Esophagus muscularis mucosa (tissue), 4 donors: ENCODE measurements at regions not wholly inside any gene's neighbourhood (a gene's known extent, or its start where the extent isn't known, plus 50 kb on each side); places are given as distances from the start of the nearest gene placed in this dataset.

Experiments used
- DNase-seq: peaks from one replicate; pipeline ENCODE4 v3.0.0-alpha.2; 2017; ENCODE audit errors: extremely low spot score
- H3K27ac ChIP-seq, 4 donors: fragments of 200-600 bp; sonication (generic); replicated peaks in 1 of 4; 1 replicate in 3 of 4; 2 replicates in 1 of 4; pipeline ENCODE4 v1.5.1; 2016 to 2019; ENCODE audit warnings: mild to moderate bottlenecking in 1 of 4
- H3K27me3 ChIP-seq, 4 donors: fragments of 200-600 bp; sonication (generic); one replicate each; pipeline versions ENCODE4 v1.5.1 to v1.6.0; 2016 to 2019
- H3K36me3 ChIP-seq, 4 donors: fragments of 200-600 bp; sonication (generic); one replicate each; pipeline ENCODE4 v1.5.1; 2016 to 2019
- H3K4me1 ChIP-seq, 4 donors: fragments of 200-600 bp; sonication (generic); one replicate each; pipeline ENCODE4 v1.5.1; 2016 to 2019
- H3K4me3 ChIP-seq, 4 donors: fragments of 200-600 bp; sonication (generic); 1 replicate in 2 of 4; 2 replicates in 2 of 4; pipeline ENCODE4 v1.5.1; 2016 to 2019; ENCODE audit warnings: mild to moderate bottlenecking in 4 of 4, moderate library complexity in 1 of 4
- H3K9me3 ChIP-seq, 4 donors: fragments of 200-600 bp; sonication (generic); 1 replicate in 3 of 4; 2 replicates in 1 of 4; pipeline ENCODE4 v1.5.1; 2016 to 2019
- EP300 ChIP-seq: sonication (generic); formaldehyde crosslinking; IDR thresholded peaks from one replicate; pipeline ENCODE4 v1.6.1; 2017; ENCODE audit warnings: antibody characterized with exemption
- POLR2A ChIP-seq: fragments of 450-650 bp; IDR thresholded peaks from one replicate; pipeline ENCODE4 v1.6.1; 2017; ENCODE audit warnings: antibody characterized with exemption, moderate library complexity, mild to moderate bottlenecking, low read depth
- POLR2AphosphoS5 ChIP-seq, 2 donors: sonication (generic); formaldehyde crosslinking; IDR thresholded peaks; one replicate each; pipeline ENCODE4 v1.6.1; 2017; ENCODE audit warnings: antibody characterized with exemption in 2 of 2
- WGBS: methylation state at CpG from one replicate; pipeline ENCODE4 v1.1.5; 2018; 5-methylcytosine and 5-hydroxymethylcytosine counted together
- intact Hi-C: fragments of 100-400 bp; cut with DNase I; formaldehyde crosslinking; loops from one replicate; pipeline ENCODE4 v1.15.1; 2023
- TF ChIP-seq, protein P1 (sequence below), 3 experiments: fragments of 200-600 bp in 2 of 3; fragments of 450-650 bp in 1 of 3; sonication (generic) in 2 of 3; IDR thresholded peaks; one replicate each; pipeline ENCODE4 v1.5.1; 2017 to 2019; ENCODE audit warnings: antibody characterized with exemption in 3 of 3, mild to moderate bottlenecking in 2 of 3, moderate library complexity in 1 of 3

DNA sequence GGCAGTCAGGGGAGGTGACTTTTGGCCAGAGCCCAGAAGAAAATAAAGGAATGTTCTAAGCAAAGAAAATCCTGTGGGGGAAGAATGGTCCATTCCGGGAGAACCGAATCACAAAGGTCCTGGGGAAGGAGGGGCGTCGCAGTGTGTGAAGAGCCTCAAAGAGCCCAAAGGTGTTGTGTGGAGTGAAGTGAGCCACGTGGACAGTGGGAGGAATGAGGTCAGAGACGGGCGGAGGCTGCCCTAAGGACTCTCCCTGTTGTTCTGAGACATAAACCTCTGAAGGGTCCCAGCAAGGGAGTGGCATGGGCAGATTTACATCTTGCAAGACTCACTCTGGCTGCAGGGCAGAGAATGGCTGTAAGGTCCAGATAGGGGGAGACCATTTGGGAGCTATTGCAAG lies 91.3 kb upstream of the SEC11C start:
- no peak for DNase-seq
- Histone ChIP-seq H3K4me3 (no peak overlapping the region), H3K36me3 (no peaks in the 10 kb centered on the region), H3K9me3 (no peaks in the 10 kb centered on the region), H3K27me3 (peaks cover 0 to 12% (median 0%) of the 10 kb centered on the region in 4 donors), H3K27ac (no peak overlapping the region), H3K4me1 (no peaks in the 10 kb centered on the region)
- WGBS, result 68% methylated on average over 7 of the region's 7 CpGs
- TF ChIP-seq, protein P1, sequence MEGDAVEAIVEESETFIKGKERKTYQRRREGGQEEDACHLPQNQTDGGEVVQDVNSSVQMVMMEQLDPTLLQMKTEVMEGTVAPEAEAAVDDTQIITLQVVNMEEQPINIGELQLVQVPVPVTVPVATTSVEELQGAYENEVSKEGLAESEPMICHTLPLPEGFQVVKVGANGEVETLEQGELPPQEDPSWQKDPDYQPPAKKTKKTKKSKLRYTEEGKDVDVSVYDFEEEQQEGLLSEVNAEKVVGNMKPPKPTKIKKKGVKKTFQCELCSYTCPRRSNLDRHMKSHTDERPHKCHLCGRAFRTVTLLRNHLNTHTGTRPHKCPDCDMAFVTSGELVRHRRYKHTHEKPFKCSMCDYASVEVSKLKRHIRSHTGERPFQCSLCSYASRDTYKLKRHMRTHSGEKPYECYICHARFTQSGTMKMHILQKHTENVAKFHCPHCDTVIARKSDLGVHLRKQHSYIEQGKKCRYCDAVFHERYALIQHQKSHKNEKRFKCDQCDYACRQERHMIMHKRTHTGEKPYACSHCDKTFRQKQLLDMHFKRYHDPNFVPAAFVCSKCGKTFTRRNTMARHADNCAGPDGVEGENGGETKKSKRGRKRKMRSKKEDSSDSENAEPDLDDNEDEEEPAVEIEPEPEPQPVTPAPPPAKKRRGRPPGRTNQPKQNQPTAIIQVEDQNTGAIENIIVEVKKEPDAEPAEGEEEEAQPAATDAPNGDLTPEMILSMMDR (IDR thresholded peaks at IDR 0.05), result no peak
- TF ChIP-seq POLR2AphosphoS5 (IDR thresholded peaks at IDR 0.05), result no peak
- no peak for TF ChIP-seq POLR2A
- TF ChIP-seq EP300, result no peak
- intact Hi-C loops, result no loop called here

DNA sequence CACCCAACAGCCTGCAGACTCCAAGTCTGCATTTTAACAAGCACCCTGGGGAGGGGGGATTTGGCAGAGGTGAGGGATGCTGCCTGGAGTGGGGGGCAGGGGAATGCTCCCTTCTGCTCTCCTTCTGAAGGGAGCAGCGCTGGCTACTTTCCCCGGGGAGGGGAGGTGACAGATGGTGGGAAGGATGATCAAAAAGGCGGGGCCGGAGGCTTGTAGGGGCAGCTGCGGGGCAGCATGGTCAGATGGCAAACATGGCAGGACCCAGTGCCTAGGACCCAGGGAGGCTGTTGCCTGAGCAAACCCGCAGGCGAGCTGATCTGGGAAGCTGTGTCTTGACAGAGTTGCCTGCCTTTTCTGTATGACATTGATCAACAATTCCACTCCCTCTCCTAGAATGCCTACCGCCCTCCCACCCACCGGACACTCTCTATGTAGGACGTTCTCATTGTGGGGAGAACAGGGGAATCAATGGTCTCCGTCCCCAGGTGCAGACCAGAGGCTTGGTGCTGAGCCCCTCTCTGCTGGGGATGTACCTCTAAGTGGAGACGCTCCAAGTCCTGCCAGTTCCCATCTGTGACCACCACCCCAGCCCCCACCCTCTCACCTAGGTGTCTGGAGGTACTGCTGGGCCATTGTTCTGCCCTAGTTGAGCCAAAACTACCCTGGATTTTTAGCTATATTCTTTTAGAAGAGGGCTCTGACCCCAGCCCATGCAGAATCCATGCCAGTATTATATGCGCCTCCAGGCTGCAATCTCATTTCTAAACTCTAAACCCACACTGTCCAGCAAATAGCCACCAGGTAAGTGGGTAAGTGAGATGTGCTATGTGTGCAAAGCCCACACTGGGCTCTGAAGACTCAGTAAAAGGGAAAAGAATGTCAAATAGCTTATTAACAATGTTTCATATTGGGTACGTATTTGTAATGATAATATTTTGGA lies 89.7 kb upstream of the SEC11C start:
- TF ChIP-seq, protein P1 (IDR thresholded peaks at IDR 0.05), result no peak
- no peak for TF ChIP-seq POLR2AphosphoS5 (IDR thresholded peaks at IDR 0.05)
- no peak for TF ChIP-seq POLR2A
- no peak for TF ChIP-seq EP300
- H3K4me3 ChIP-seq, result no peak overlapping the region
- no peak overlapping the region for H3K27ac ChIP-seq
- peaks cover 0 to 12% (median 0%) of the 10 kb centered on the region in 4 donors for H3K27me3 ChIP-seq
- intact Hi-C loops, result no loop called here
- no peaks in the 10 kb centered on the region for H3K36me3 ChIP-seq
- whole genome bisulfite sequencing, result 58% methylated on average over 14 of the region's 14 CpGs
- peaks cover 0 to 4% (median 0%) of the 10 kb centered on the region in 4 donors for H3K4me1 ChIP-seq
- no peak for DNase-seq
- no peaks in the 10 kb centered on the region for H3K9me3 ChIP-seq

DNA sequence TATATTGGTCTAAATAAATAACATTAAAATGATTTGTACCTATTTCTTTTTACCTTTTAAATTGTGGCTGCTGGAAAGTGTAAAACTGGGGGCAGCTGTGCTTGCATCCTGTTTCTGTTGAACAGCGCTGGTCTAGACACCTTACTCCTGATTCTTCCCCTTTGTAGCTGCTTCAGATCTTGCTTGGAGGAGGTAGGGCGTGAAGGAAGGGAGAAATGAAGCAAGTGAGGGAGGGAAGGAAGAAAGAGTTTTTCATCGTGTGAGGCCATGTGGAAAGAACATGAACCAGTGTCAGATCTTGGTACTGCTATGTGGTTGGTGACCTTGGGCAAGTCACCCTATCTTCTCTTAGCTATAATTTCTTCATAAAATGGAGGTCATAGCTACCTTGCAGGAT lies 89.0 kb upstream of the SEC11C start:
- DNase-seq, result no peak
- intact Hi-C loops, result no loop called here
- 86% methylated on average over 3 of the region's 3 CpGs for WGBS
- no peak overlapping the region for H3K27ac ChIP-seq
- H3K36me3 ChIP-seq, result no peaks in the 10 kb centered on the region
- TF ChIP-seq, protein P1 (IDR thresholded peaks at IDR 0.05), result no peak
- TF ChIP-seq POLR2AphosphoS5 (IDR thresholded peaks at IDR 0.05) (no peak), EP300 (no peak), POLR2A (no peak)
- peaks cover 0 to 4% (median 0%) of the 10 kb centered on the region in 4 donors for H3K4me1 ChIP-seq
- H3K27me3 ChIP-seq, result peaks cover 0 to 12% (median 0%) of the 10 kb centered on the region in 4 donors
- H3K4me3 ChIP-seq, result no peak overlapping the region
- H3K9me3 ChIP-seq, result no peaks in the 10 kb centered on the region

DNA sequence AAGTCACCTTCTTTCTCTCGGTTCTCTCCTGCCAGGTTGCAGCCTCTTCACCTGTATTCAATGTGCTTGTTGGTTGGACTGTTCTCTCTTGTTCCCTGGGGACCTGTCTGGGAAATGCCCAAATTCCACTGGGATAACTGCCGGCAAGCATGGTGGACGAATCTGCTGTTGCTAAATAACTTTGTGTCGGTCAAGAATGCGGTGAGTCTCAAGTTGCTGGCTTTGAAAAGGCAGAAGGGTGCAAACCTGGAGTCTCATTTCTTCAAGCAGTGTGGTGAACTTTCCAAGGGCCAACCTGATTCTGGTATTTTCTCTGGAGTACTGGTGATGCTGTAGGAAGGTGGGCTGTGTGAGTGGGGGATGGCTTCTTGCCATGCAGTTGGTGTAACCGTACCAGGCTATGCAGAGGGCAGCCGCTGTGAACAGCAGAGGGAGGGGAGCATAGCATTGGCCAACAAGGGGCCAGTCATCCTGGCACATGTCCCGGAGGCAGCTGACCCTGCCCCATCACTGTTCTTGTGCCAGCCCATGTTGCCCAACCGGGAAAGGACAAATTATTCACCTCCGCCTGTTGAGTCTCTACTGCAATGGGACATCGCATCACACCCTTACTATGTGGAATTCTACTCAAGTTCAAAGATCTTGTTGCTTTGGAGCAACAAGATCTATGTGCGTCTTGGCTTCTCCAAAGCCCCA lies 88.1 kb upstream of the SEC11C start:
- peaks cover 0 to 4% (median 0%) of the 10 kb centered on the region in 4 donors for H3K4me1 ChIP-seq
- H3K27me3 ChIP-seq, result peaks cover 0 to 12% (median 0%) of the 10 kb centered on the region in 4 donors
- 93% methylated on average over 12 of the region's 12 CpGs for WGBS
- no peak overlapping the region for H3K4me3 ChIP-seq
- DNase-seq, result no peak
- H3K27ac ChIP-seq, result no peak overlapping the region
- no peaks in the 10 kb centered on the region for H3K9me3 ChIP-seq
- intact Hi-C loops, result no loop called here
- no peak for TF ChIP-seq POLR2A
- TF ChIP-seq EP300, result no peak
- TF ChIP-seq, protein P1 (IDR thresholded peaks at IDR 0.05), result no peak
- no peak for TF ChIP-seq POLR2AphosphoS5 (IDR thresholded peaks at IDR 0.05)
- H3K36me3 ChIP-seq, result no peaks in the 10 kb centered on the region
